Brain microvascular endothelial cell (primary cell): ENCODE measurements at regions not wholly inside any gene's neighbourhood (a gene's known extent, or its start where the extent isn't known, plus 50 kb on each side); places are given as distances from the start of the nearest gene placed in this dataset.
A peak's percentile ranks its signal among the peaks of the same experiment; 100 is the strongest.

Experiments
- DNase-seq: peaks from one replicate; pipeline ENCODE4 v3.0.0-alpha.2; 2020
- H3K27ac ChIP-seq: fragments of 250-450 bp; sonication (Bioruptor Pico); 2 replicates; pipeline ENCODE4 v1.5.1; 2020; ENCODE audit warnings: mild to moderate bottlenecking, moderate library complexity
- H3K27me3 ChIP-seq: fragments of 250-450 bp; sonication (Bioruptor Pico); replicated peaks from 2 replicates; pipeline ENCODE4 v1.5.1; 2020; ENCODE audit warnings: mild to moderate bottlenecking
- H3K36me3 ChIP-seq: fragments of 250-450 bp; sonication (Bioruptor Pico); replicated peaks from 2 replicates; pipeline ENCODE4 v1.5.1; 2020; ENCODE audit warnings: mild to moderate bottlenecking
- H3K4me3 ChIP-seq: 2 replicates; pipeline ENCODE4 v1.5.1; 2011; ENCODE audit warnings: low read depth, mild to moderate bottlenecking, control low read depth, low read length, moderate library complexity
- CTCF ChIP-seq: IDR thresholded peaks from 2 replicates; pipeline ENCODE4 v1.5.1; 2011; ENCODE audit warnings: low read depth, mild to moderate bottlenecking, moderate library complexity, low read length, control low read depth, inconsistent platforms; ENCODE audit errors: missing control alignments
- in situ Hi-C: cut with HindIII; loops from 2 replicates; pipeline ENCODE4 v1.10.0; 2017; ENCODE audit warnings: low sequenced_read_pairs, low pct_ligation_motif_present

DNA sequence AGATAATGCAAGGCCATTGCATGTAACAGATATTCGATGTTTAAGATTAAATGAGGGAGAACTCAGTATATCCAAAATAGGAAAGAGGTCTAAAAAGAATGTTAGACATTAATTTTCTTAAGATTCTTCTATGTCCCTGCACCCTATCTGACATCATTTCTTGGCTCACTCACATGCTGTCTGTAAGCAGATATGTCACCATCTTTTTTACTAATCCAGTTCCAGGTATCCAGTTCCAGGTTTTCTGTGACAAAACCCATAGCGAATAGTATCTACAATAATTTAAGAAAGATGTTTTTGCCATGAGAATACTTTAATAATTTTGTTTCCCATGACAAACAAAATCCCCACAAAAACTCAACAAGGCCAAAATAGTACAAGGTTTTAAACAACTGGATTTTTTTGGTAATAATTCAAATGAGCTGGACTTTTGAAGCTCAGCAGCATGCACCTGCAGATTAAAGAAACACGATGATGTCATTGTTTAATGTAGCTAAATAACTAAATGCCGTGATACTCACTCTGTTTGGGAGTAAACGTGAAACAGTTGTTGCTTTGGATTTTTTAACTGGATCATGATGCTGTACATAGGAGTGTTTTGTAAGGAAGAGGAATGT is 867.6 kb downstream of the EPHA3 start:
- in situ Hi-C loops = no loop called here
- H3K36me3 ChIP-seq = no peaks in the 10 kb centered on the region
- no peak for DNase-seq

DNA sequence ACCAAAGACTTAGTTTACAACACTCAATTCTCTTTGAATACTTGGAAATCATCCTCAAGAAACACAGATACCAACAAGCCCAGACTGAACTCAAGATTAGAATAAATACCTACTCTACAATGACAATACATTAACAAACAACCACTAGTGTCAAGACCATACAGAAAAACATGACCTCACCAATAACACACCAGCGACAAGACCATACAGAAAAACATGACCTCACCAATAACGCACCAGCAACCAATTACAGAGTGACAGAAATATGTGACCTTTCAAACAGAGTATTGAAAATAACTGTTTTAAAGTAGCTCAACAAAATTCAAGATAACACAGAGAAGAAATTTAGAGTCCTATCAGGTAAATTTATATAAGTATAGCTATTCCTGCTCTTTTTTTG is 876.0 kb downstream of the EPHA3 start:
- TF ChIP-seq CTCF = no peak
- no peak overlapping the region for H3K4me3 ChIP-seq
- no peaks in the 10 kb centered on the region for H3K27me3 ChIP-seq
- in situ Hi-C loops = no loop called here
- no peak overlapping the region for H3K27ac ChIP-seq
- H3K36me3 ChIP-seq = no peaks in the 10 kb centered on the region
- DNase-seq = no peak

More for the DNA sequence above, 867.6 kb downstream of the EPHA3 start:
- Histone ChIP-seq H3K27me3 (no peaks in the 10 kb centered on the region), H3K27ac (no peak overlapping the region), H3K4me3 (no peak overlapping the region)
- no peak for TF ChIP-seq CTCF

- Histone ChIP-seq H3K27me3 (no peaks in the 10 kb centered on the region), H3K36me3 (no peaks in the 10 kb centered on the region), H3K27ac (no peak overlapping the region), H3K4me3 (no peak overlapping the region)
- in situ Hi-C loops = no loop called here
- DNase-seq = no peak
- no peak for TF ChIP-seq CTCF
Measured at GRCh38 chr3:90005281-90005847, 897.9 kb downstream of the EPHA3 start.

DNA sequence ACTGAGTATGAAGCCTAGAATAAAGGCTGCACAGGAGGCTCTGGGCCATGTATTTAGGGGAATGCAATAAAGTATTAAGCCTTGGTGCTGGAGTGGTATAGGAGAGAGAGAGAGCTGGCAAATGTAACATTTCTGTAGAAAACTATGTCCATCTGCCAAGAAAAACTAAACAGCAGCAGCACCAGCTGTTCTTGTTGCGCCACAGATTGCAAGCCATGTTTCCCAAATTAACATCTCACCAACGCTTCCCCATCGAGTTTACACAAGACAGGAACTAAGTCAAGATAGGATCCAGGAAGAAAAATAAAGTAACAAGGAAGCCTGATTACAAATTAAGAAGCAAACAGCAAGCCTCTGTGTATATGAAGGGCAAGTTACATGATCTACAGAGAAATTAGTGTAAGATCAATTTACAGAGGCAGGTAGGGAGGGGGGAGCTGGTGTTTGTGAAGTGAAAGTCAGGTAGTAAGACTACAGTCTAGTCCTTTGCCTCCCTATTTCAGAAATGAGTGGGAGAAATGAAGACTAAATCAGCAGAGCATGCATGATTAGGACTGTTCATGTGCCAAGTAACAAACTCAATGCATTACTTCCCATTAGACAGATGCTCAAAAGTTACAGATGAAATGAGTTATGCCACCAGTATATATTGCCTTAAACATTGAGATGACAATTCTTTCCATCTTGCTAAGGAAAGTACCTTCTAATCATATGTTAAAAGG is 900.5 kb downstream of the EPHA3 start:
- DNase-seq = no peak

DNA sequence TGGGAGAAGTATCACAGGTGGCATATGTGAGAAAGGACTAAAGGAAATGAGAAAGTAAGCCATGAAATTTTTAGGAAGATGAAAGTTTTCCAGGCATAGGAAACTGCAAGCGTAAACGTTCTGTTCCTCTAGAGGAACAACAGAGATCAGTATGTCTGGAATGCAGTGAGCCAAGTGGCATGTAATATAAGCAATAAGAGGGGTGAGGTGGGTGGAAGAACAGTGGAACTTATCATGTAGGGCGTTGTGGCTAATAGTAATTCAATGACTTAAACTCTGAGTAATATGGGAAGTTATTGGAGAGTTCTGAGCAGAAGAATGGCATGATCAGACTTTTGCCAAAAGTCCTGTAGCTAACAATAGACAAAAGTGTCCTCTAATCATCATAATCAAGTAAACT is 902.9 kb downstream of the EPHA3 start:
- in situ Hi-C loops = no loop called here
- Histone ChIP-seq H3K27me3 (no peaks in the 10 kb centered on the region), H3K27ac (peak overlapping the region; percentile 64), H3K36me3 (no peaks in the 10 kb centered on the region), H3K4me3 (no peak overlapping the region)
- TF ChIP-seq CTCF = no peak
- DNase-seq = peak; percentile 88

More for the DNA sequence above, 900.5 kb downstream of the EPHA3 start:
- no peak for TF ChIP-seq CTCF
- no peak overlapping the region for H3K27ac ChIP-seq
- H3K36me3 ChIP-seq = no peaks in the 10 kb centered on the region
- no peaks in the 10 kb centered on the region for H3K27me3 ChIP-seq
- H3K4me3 ChIP-seq = no peak overlapping the region
- in situ Hi-C loops = no loop called here
